OCI-LY7 (cell line): ENCODE measurements at regions not wholly inside any gene's neighbourhood (a gene's known extent, or its start where the extent isn't known, plus 50 kb on each side); places are given as distances from the start of the nearest gene placed in this dataset.

Source experiments
- BruUV-seq: library from RNA; stranded (reverse); fragments of 400-500 nt; replicated peaks from 2 replicates; lab custom pipeline; 2021; lab: Mats Ljungman, UMichigan
- CTCF ChIA-PET: fragments of 300-600 bp; sonication (Branson Sonifier 250); formaldehyde crosslinking; loops from one replicate; lab custom pipeline; 2022; ENCODE audit warnings: antibody characterized with exemption; ENCODE audit not compliant: unreplicated experiment; lab: Charles Lee
- POLR2A ChIA-PET: fragments of 300-600 bp; sonication (Branson Sonifier 250); formaldehyde crosslinking; loops from one replicate; lab custom pipeline; 2022; ENCODE audit warnings: antibody characterized with exemption; lab: Charles Lee
- DNase-seq: peaks from one replicate; pipeline ENCODE4 v3.0.0-alpha.2; 2015; ENCODE audit warnings: low spot score
- H2AFZ ChIP-seq: fragments of 200-600 bp; sonication (generic), shearing (Covaris generic); 2 replicates; pipeline ENCODE4 v1.6.1; 2014; ENCODE audit warnings: mild to moderate bottlenecking, antibody characterized with exemption, low read length, moderate library complexity
- H3K27ac ChIP-seq: fragments of 200-600 bp; sonication (generic); 2 replicates; pipeline ENCODE4 v1.5.1; 2014; ENCODE audit warnings: mixed run types, low read depth, mild to moderate bottlenecking, moderate library complexity, low read length, inconsistent platforms; ENCODE audit not compliant: poor library complexity, severe bottlenecking
- H3K36me3 ChIP-seq: fragments of 200-600 bp; sonication (generic); 2 replicates; pipeline ENCODE4 v1.6.1; 2014; ENCODE audit warnings: mild to moderate bottlenecking, antibody characterized with exemption, low read length, moderate library complexity, mixed read lengths; ENCODE audit not compliant: insufficient read depth
- H3K4me1 ChIP-seq: fragments of 200-600 bp; sonication (generic); 2 replicates; pipeline ENCODE4 v1.5.1; 2014; ENCODE audit warnings: mild to moderate bottlenecking, low read length; ENCODE audit not compliant: insufficient read depth, poor library complexity, severe bottlenecking
- H3K4me2 ChIP-seq: fragments of 200-600 bp; sonication (generic); 2 replicates; pipeline ENCODE4 v1.6.1; 2014; ENCODE audit warnings: mild to moderate bottlenecking, low read length
- H3K4me3 ChIP-seq: fragments of 200-600 bp; sonication (generic); 2 replicates; pipeline ENCODE4 v1.5.1; 2014; ENCODE audit warnings: mild to moderate bottlenecking, low read depth, low read length; ENCODE audit not compliant: poor library complexity, severe bottlenecking
- H3K79me2 ChIP-seq: fragments of 200-600 bp; sonication (generic); 2 replicates; pipeline ENCODE4 v1.6.1; 2016; ENCODE audit warnings: low read depth, mild to moderate bottlenecking, low read length, moderate library complexity, mixed read lengths; ENCODE audit not compliant: insufficient read depth
- H3K9me2 ChIP-seq: fragments of 200-600 bp; sonication (generic); 2 replicates; pipeline ENCODE4 v1.6.1; 2016; ENCODE audit warnings: mild to moderate bottlenecking, low read length, mixed read lengths; ENCODE audit not compliant: insufficient read depth
- H3K9me3 ChIP-seq: fragments of 200-600 bp; sonication (generic); 2 replicates; pipeline ENCODE4 v1.6.1; 2014; ENCODE audit warnings: mild to moderate bottlenecking, mixed run types, low read length, mixed read lengths
- H4K20me1 ChIP-seq: fragments of 200-600 bp; sonication (generic); 2 replicates; pipeline ENCODE4 v1.6.1; 2014; ENCODE audit warnings: mild to moderate bottlenecking, antibody characterized with exemption, low read length, moderate library complexity, mixed read lengths; ENCODE audit not compliant: insufficient read depth
- CTCF ChIP-seq: fragments of 200-600 bp; sonication (generic); conservative IDR thresholded peaks from 2 replicates; pipeline ENCODE4 v1.5.1; 2014; ENCODE audit warnings: mild to moderate bottlenecking, antibody characterized with exemption, low read length, moderate library complexity, mixed read lengths
- EZH2phosphoT487 ChIP-seq: fragments of 200-600 bp; sonication (generic); IDR thresholded peaks from 2 replicates; pipeline ENCODE4 v1.6.1; 2018; ENCODE audit warnings: low read depth, borderline replicate concordance, mild to moderate bottlenecking, mixed run types, antibody characterized with exemption, low read length, moderate library complexity, mixed read lengths
- intact Hi-C: fragments of 100-400 bp; cut with micrococcal nuclease; formaldehyde crosslinking; loops from one replicate; pipeline ENCODE4 v1.10.0; 2022; ENCODE audit not compliant: unreplicated experiment

DNA sequence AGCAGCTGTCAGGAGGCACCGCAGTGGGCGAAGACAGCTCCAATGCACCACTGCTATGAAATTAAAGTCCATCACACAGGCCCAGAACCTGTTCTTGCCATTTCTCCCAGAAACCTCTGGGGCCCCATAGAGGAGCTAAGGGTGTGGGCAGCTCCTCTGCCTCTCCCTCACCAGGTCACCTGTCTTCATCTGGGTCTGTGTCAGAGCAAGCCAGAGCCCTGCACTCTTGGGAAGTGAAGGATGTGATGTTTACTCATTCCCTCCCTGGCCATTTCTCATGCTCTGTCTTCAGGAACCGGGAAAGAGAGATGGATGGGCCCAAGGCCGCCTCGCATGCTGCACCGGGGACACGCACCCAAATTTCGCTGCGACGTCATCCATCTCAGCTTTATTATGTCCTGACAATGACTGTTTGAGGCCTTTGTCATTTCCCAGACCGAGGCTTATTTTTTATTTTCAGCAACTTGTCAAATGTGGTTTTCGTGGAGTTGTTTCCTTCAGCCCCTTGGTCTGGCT, 216.1 kb downstream of the NPHP4 start:
- CTCF ChIA-PET = no interaction called here
- no peak overlapping the region for H3K27ac ChIP-seq
- no peak overlapping the region for H3K4me3 ChIP-seq
- DNase-seq = no peak
- no TSS peak for BruUV-seq
- no peak overlapping the region for H2AFZ ChIP-seq
- no peaks in the 10 kb centered on the region for H3K9me2 ChIP-seq
- H3K36me3 ChIP-seq = no peaks in the 10 kb centered on the region
- TF ChIP-seq EZH2phosphoT487 (no peak), CTCF (no peak)
- no peaks in the 10 kb centered on the region for H3K4me1 ChIP-seq
- no peaks in the 10 kb centered on the region for H3K79me2 ChIP-seq
- H4K20me1 ChIP-seq = no peaks in the 10 kb centered on the region
- POLR2A ChIA-PET = no interaction called here
- intact Hi-C loops = no loop called here
- no peaks in the 10 kb centered on the region for H3K9me3 ChIP-seq
- no peak overlapping the region for H3K4me2 ChIP-seq

DNA sequence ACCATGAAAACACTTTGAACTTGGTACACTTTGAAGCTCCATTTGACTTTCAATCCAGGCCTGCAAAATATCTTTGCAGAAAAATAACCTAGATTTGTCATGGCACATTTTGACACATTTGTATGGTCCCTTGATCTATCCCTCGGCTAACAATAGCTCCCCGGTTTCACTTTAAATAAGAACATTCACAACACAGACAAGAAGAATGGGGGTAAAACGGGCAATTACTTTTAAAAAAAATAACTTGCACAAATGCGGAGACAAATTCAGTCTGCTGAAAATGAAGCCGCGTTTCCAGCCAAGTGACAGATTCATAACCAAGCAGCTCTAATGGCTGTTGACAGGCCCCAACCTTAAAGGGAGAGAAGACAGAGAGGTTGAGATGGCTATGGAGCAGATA, 218.2 kb downstream of the NPHP4 start:
- Histone ChIP-seq H3K27ac (no peak overlapping the region), H3K4me2 (no peak overlapping the region), H2AFZ (no peak overlapping the region), H4K20me1 (no peaks in the 10 kb centered on the region), H3K4me3 (no peak overlapping the region), H3K36me3 (no peaks in the 10 kb centered on the region), H3K79me2 (no peaks in the 10 kb centered on the region), H3K9me2 (no peaks in the 10 kb centered on the region), H3K9me3 (no peaks in the 10 kb centered on the region), H3K4me1 (no peaks in the 10 kb centered on the region)
- ChIA-PET POLR2A (no interaction called here), CTCF (no interaction called here)
- intact Hi-C loops = no loop called here
- no TSS peak for BruUV-seq
- no peak for TF ChIP-seq EZH2phosphoT487
- no peak for TF ChIP-seq CTCF
- DNase-seq = no peak

- Histone ChIP-seq H3K36me3 (no peaks in the 10 kb centered on the region), H3K79me2 (no peaks in the 10 kb centered on the region), H3K27ac (no peak overlapping the region), H3K9me2 (no peaks in the 10 kb centered on the region), H3K4me1 (no peaks in the 10 kb centered on the region), H2AFZ (no peak overlapping the region), H3K4me2 (no peak overlapping the region), H3K4me3 (no peak overlapping the region), H3K9me3 (no peaks in the 10 kb centered on the region), H4K20me1 (no peaks in the 10 kb centered on the region)
- intact Hi-C loops = no loop called here
- ChIA-PET CTCF (no interaction called here), POLR2A (no interaction called here)
- DNase-seq = no peak
- BruUV-seq = no TSS peak
- TF ChIP-seq EZH2phosphoT487 (no peak), CTCF (no peak)
Observed at GRCh38 chr1:5771788-5772187, 220.4 kb downstream of the NPHP4 start.
